Fibroblast of lung (primary cell): ENCODE measurements at regions not wholly inside any gene's neighbourhood (a gene's known extent, or its start where the extent isn't known, plus 50 kb on each side); places are given as distances from the start of the nearest gene placed in this dataset.

Experiments used
- DNase-seq, 2 donors: peaks; one replicate each; pipeline versions ENCODE4 v3.0.0 to v3.0.0-alpha.2; 2010; ENCODE audit warnings: low read depth in 2 of 2
- H2AFZ ChIP-seq: 2 replicates; pipeline ENCODE4 v1.5.1; 2012; ENCODE audit warnings: low read length, control low read depth, inconsistent platforms
- H3K27ac ChIP-seq: 2 replicates; pipeline ENCODE4 v1.5.1; 2011; ENCODE audit warnings: low read length, control low read depth; ENCODE audit not compliant: insufficient read depth
- H3K27me3 ChIP-seq: 2 replicates; pipeline ENCODE4 v1.5.1; 2011; ENCODE audit warnings: mild to moderate bottlenecking, low read length; ENCODE audit not compliant: control insufficient read depth, insufficient read depth
- H3K36me3 ChIP-seq: 2 replicates; pipeline ENCODE4 v1.5.1; 2011; ENCODE audit warnings: low read length; ENCODE audit not compliant: control insufficient read depth, insufficient read depth
- H3K4me1 ChIP-seq: 2 replicates; pipeline ENCODE4 v1.5.1; 2011; ENCODE audit warnings: low read length; ENCODE audit not compliant: control insufficient read depth, insufficient read depth; ENCODE audit errors: extremely low read depth
- H3K4me2 ChIP-seq: 2 replicates; pipeline ENCODE4 v1.5.1; 2011; ENCODE audit warnings: low read length, control low read depth; ENCODE audit not compliant: insufficient read depth; ENCODE audit errors: extremely low read depth
- H3K4me3 ChIP-seq, 4 experiments: fragments of 200-600 bp in 1 of 4; sonication (generic) in 1 of 4; replicated peaks in 1 of 4; 2 replicates each; pipeline ENCODE4 v1.5.1; 2011 to 2016; ENCODE audit warnings: low read length in 4 of 4, low read depth in 3 of 4, mild to moderate bottlenecking in 3 of 4, control low read depth in 2 of 4, inconsistent platforms in 1 of 4, mixed read lengths in 1 of 4; ENCODE audit not compliant: insufficient read depth in 1 of 4; ENCODE audit errors: control extremely low read depth in 1 of 4
- H3K79me2 ChIP-seq: 2 replicates; pipeline ENCODE4 v1.5.1; 2012; ENCODE audit warnings: mild to moderate bottlenecking, low read length, inconsistent platforms; ENCODE audit not compliant: control insufficient read depth, insufficient read depth
- H3K9ac ChIP-seq: 2 replicates; pipeline ENCODE4 v1.5.1; 2011; ENCODE audit warnings: mild to moderate bottlenecking, low read length, control low read depth; ENCODE audit not compliant: insufficient read depth
- H3K9me3 ChIP-seq: 2 replicates; pipeline ENCODE4 v1.5.1; 2012; ENCODE audit warnings: low read depth, low read length; ENCODE audit not compliant: control insufficient read depth, insufficient read depth
- H4K20me1 ChIP-seq: 2 replicates; pipeline ENCODE4 v1.5.1; 2011; ENCODE audit warnings: low read length; ENCODE audit not compliant: control insufficient read depth, insufficient read depth; ENCODE audit errors: extremely low read depth
- CTCF ChIP-seq, 2 donors: IDR thresholded peaks in 1 of 2; conservative IDR thresholded peaks in 1 of 2; 1 replicate in 1 of 2; 2 replicates in 1 of 2; pipeline ENCODE4 v1.5.1; 2011 to 2012; ENCODE audit warnings: low read length in 2 of 2, control low read depth in 1 of 2, inconsistent platforms in 1 of 2, low read depth in 1 of 2, mild to moderate bottlenecking in 1 of 2
- EZH2 ChIP-seq: IDR thresholded peaks from 2 replicates; pipeline ENCODE4 v1.5.1; 2012; ENCODE audit warnings: low read length, control low read depth, mild to moderate bottlenecking; ENCODE audit errors: missing control alignments

GRCh38 chr4:46442963-46443362 is 53.0 kb upstream of the GABRA2 start:
- no peak overlapping the region for H3K4me2 ChIP-seq
- peak in 1 of 2 donors; percentile 25 for DNase-seq
- no peak overlapping the region for H3K9ac ChIP-seq
- no peaks in the 10 kb centered on the region for H3K27me3 ChIP-seq
- H2AFZ ChIP-seq = no peak overlapping the region
- H3K4me1 ChIP-seq = no peaks in the 10 kb centered on the region
- no peak overlapping the region for H3K4me3 ChIP-seq
- H3K79me2 ChIP-seq = no peaks in the 10 kb centered on the region
- no peaks in the 10 kb centered on the region for H3K36me3 ChIP-seq
- no peaks in the 10 kb centered on the region for H3K9me3 ChIP-seq
- H3K27ac ChIP-seq = no peak overlapping the region
- no peak for TF ChIP-seq CTCF (conservative IDR thresholded peaks at IDR 0.05 in 1 of 2, IDR thresholded peaks at IDR 0.05 in 1 of 2; ENCODE audit: low read depth in 1 of 2, low read length in 2 of 2)
- no peak for TF ChIP-seq EZH2
- no peaks in the 10 kb centered on the region for H4K20me1 ChIP-seq

GRCh38 chr4:46441136-46441859 is 51.4 kb upstream of the GABRA2 start:
- Histone ChIP-seq H3K27ac (no peak overlapping the region), H3K27me3 (no peaks in the 10 kb centered on the region), H3K4me1 (no peaks in the 10 kb centered on the region), H3K4me2 (no peak overlapping the region), H3K36me3 (no peaks in the 10 kb centered on the region), H2AFZ (no peak overlapping the region), H3K9me3 (no peaks in the 10 kb centered on the region), H3K4me3 (no peak overlapping the region), H3K79me2 (no peaks in the 10 kb centered on the region), H3K9ac (no peak overlapping the region), H4K20me1 (no peaks in the 10 kb centered on the region)
- DNase-seq = peak; percentile 4 to 87
- TF ChIP-seq CTCF (conservative IDR thresholded peaks at IDR 0.05 in 1 of 2, IDR thresholded peaks at IDR 0.05 in 1 of 2; ENCODE audit: low read depth in 1 of 2, low read length in 2 of 2) = no peak
- TF ChIP-seq EZH2 = no peak
